GM12872 (cell line): ENCODE measurements at regions not wholly inside any gene's neighbourhood (a gene's known extent, or its start where the extent isn't known, plus 50 kb on each side); places are given as distances from the start of the nearest gene placed in this dataset.

Experiments
- CTCF ChIP-seq: IDR thresholded peaks from 3 replicates; pipeline ENCODE4 v1.5.1; 2011; ENCODE audit warnings: low read depth, mild to moderate bottlenecking, low read length, moderate library complexity; ENCODE audit not compliant: insufficient read depth

- no peak for TF ChIP-seq CTCF
Observed at GRCh38 chr6:40106840-40107239, 172.6 kb upstream of the MOCS1 start.

GRCh38 chr6:40098774-40099173 lies 164.5 kb upstream of the MOCS1 start:
- TF ChIP-seq CTCF: no peak

GRCh38 chr6:40097590-40097989 lies 163.3 kb upstream of the MOCS1 start:
- no peak for TF ChIP-seq CTCF

- no peak for TF ChIP-seq CTCF
Observed at GRCh38 chr6:40083141-40083920, 149.1 kb upstream of the MOCS1 start.

GRCh38 chr6:40082278-40083043 lies 148.2 kb upstream of the MOCS1 start:
- TF ChIP-seq CTCF: no peak

- TF ChIP-seq CTCF: no peak
Observed at GRCh38 chr6:40077736-40078135, 143.5 kb upstream of the MOCS1 start.

- no peak for TF ChIP-seq CTCF
Observed at GRCh38 chr6:40077315-40077714, 143.1 kb upstream of the MOCS1 start.
